ENCODE measurements at regions not wholly inside any gene's neighbourhood (a gene's known extent, or its start where the extent isn't known, plus 50 kb on each side); places are given as distances from the start of the nearest gene placed in this dataset.

DNA sequence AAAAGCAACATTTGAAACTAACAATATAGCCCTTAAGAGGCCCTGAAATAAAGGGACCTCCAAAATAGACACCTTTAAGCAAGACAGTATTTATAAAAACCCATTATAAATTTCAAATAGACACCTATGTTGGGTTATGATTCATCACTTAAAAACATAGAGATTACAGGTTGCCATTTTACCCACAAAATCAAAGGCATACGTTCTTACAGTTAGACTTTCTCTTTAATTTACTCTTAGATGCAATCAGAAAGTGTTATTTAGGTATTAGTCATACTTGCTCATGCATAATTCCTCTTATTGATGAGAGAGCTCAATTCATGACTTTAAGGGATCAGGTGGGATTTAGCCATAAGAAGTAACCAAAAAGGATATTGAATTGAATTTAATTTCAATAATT lies 51.5 kb upstream of the TMEM200A start:
- DNase-seq: no peak

DNA sequence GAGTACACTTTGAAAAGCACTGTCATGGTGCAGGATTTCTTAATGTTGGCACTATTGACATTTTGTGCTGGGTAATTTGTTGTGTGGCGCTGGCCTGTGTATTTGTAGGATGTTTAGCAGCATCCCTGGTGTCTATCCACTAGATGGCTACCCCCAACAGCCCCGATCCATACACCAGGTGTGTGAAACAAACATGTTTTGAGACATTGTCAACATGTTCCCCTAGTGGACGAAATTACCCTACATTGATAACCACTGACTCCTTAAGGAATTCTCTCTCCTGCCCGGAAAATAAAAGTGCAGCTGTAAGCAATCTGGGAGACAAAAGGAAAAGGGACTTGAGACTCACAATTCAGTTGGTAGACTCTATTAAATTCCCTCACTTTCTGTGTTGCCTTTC lies 52.6 kb upstream of the TMEM200A start:
- no peak for DNase-seq

DNA sequence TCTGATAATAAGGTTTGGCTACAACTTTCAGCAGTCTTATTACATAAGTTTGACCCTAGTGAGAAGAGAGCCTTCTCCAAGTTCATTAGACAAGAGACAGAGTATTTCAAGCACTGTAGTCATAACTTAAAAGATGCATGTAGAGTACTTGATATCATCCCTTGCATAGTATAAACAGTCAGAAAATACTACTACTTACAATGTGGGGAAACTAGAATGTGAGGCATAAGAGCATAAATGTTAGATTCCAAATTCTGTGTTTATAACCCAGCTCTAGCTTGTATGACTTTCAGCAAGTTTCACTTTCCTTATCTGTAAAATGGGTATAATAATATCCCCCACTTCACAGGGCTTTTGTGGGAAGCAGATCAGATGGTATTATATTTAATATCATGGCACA lies 56.8 kb upstream of the TMEM200A start:
- no peak for DNase-seq

DNA sequence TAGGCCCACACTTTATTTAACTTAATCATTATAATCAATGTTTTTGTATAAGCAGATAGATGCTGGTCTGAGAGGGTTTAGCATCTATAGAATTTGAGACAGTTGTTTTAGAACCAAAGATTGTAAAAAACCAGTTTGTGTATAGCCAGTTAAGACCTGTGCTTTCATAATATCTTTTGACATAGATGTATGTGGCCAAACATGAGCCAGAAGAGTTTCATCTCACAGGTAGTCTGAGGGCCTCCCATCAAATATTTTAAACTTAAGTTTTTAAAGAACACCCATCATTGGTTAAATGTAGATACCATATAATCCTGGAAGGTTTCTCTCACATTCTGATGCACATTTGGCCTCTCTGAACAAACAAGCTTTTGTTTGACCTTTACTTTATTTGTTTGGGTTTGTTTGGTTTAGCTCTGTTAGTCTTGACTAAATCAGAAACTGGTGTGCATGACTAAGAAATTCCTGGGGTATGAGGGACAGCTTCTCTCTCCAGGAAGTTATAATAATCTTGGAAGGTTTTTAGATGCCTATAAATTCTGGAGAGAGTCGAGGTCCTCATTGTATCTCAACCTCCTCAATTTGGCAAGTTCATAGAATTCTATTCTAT lies 58.0 kb upstream of the TMEM200A start:
- no peak for DNase-seq

DNA sequence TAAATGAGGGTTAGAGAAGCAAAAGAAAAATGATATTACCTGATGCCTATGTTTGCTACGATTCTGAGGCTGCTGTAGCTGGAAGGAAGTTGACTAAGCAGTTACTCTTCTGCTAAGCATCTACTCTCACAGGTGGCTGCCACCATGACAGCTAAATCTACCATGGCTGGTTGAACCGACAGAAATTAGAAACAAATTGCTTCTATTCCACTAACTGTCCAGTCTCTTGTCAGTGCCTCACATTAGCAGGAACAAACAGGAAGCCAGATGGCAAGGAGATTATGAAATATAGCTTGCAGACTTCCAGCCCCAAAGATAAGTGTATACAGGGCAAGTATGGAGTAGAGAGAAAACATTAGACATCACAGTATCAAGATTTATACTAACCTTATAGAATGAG lies 59.4 kb upstream of the TMEM200A start:
- peak; percentile 19 to 62 for DNase-seq

DNA sequence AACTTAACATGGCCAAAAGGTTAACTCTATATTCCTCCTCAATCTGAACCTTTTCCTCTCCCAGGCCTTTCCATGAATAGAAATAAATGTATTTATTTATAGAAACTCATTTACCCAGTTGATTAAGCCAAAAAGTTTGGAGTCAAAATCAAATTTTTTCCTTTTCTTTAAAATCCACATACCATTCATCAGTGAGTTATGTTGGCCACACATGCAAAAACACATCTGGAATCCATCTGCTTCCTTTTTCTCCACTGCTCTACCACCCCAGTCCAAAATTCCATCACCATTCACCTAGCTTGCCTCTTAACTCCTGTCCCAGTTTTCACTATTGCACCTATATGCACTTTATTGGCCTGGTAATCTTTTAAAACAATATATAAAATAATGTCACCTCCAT lies 62.4 kb upstream of the TMEM200A start:
- no peak for DNase-seq

DNA sequence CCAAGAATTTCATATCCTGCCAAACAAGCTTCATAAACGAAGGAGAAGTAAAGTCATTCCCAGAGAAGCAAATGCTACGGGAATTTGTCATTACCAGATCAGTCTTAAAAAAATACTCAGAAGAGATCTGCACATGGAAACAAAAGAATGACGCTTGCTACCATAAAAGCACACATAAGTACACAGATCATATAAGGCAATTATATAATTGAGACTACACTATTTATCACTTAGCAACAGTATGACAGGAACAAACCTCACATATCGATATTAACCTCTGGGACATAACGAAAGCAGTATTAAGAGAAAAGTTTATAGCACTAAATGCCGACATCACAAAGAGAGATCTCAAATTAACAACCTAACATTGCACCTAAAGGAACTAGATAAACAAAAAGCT lies 67.6 kb upstream of the TMEM200A start:
- DNase-seq: no peak

DNA sequence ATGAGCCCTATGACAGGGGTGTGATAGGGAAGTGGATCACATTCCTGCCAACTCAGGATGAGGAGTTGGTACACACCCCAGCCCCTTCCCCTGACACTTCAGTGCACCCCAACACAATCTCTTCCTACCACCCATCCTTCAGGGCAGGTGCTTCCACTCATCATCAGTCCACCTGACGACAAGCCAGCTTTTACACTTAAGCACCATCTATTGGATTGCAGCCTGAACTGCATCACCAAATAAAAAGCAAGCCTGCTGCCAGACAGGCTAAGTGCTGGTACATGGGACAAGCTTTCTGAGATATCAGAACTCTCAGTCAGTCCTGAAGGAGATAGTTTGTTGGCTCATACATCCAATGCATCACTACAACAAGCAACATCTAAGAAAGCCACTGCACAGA lies 69.0 kb upstream of the TMEM200A start:
- DNase-seq: peak in 1 of 2 experiments; percentile 6

DNA sequence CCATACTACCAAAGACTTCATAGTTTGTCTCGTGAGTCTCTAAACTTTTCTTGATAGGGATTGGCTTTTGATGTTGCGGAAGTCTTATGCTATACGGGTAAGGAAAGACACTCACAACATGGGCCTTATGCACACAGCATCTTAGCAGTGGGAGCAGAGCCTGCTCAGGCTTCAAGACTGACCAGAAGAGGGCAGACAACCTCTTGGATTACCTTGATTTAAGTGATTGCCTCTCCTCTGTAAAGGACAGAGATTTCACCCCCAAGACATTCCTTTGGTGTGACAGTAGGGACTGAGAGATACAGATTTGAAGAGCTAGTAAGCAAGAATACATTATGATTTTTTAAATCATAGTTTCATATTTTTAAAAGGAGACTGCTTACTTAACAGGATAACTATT lies 71.0 kb upstream of the SAMD3 start:
- peak; percentile 9 to 73 for DNase-seq

DNA sequence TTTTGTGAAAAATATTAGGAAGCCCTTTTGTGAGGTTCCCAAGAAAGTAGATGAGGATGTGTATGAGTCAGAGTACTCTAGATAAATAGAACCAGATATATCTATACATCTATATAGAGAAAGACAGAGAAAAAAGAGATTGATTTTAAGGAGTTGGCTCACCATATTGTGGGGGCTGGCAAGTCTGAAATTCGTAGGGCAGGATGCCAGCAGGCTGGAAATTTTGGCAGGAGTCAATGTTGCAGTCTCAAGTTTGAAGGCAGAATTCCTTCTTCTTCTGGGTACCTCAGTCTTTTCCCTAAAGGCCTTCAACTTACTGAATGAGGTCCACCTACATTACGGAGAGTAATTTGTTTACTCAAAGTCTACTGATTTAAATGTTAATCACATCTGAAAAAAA lies 65.3 kb upstream of the SAMD3 start:
- no peak for DNase-seq

DNA sequence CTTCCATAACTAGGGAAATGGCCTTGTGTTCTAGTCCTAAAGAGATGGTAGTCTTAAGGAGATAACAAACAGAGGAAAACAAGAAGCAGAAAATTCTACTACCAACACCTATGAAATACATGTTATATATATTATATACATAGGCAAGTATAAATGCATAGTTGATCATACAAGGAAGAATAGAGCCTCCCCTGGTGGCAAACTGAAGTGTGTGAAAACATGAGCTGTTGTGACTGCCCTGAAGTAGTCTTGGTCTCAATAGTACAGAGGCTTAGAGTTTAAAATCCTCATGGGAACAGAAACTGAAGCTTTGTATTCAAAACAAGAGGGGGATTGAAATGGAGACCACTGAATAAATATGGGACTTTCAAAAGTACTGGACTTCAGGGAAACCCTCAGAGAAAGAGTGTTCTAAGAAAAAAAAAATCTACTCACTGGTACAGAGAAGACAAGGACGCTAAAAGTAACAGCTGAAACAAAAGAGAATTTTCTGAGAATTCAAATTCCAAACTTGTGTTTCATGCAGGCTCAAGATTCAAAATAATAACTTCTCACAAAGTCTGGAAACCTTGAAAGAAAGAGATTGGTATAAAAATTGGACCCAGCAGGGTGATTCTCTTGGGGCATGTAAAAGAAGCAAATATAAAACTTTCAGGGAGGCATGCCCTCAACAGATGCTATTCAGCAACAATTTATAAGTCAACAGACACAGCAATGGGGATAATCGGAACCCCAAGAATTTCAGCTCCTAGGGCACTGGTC lies 59.7 kb upstream of the SAMD3 start:
- DNase-seq: peak in 1 of 2 experiments; percentile 52

DNA sequence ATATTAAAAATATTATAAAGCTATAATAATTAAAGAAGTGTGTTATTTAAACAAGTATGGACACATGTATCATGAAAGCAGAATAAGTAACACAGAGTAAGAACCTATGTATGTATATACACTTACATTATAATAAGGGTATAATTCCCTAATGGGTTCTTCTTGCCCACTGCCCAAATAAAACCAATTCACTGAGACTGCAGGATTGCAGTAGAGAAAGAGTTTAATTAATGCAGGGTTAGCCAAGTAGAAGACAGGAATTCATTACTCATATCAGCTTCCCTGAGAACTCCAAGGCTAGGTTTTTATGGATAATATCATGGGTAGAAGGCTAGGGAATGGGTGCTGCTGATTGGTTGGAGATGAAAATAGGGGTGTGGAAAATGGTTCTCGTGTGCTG lies 53.8 kb upstream of the SAMD3 start:
- DNase-seq: no peak

DNA sequence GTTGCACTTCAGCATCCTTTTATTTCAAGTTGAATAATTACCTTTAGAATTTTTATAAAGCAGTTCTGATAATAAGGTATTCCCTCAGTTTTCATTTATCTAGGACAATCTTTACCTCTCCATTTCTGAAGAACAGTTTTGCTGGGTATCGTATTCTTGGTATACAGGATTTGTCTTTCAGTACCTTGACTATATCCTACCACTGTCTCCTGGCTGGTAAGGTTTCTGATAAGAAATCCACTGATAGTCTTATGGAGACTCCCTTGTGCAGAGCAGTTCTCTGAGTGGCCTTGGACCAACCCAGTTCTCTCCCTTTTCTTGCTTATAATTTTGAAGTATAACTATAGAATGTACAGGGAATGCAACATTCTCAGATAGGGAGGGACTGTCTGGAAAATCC lies 51.3 kb upstream of the SAMD3 start:
- no peak for DNase-seq

All from NCI-H524 (cell line).